ENCODE measurements at regions not wholly inside any gene's neighbourhood (a gene's known extent, or its start where the extent isn't known, plus 50 kb on each side); places are given as distances from the start of the nearest gene placed in this dataset.

DNA sequence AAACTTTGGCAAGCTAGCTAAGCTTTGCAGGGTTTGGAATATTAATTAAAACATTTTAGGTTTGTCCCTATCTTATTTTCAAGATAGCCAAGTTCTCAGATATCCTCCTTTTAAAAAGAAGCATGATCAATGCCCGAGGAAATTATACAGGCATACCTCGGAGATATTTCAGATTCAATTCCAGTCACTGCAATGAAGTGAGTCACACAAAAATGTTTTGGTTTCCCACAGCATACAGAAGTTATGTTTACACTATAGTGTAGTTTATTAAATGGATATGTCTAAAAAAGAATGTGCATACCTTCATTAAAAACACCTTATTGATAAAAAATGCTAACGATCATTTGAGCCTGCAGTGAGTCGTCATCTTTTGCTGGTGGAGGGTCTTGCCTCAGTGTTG lies 382.9 kb upstream of the NPVF start:
- ChIA-PET POLR2A (no interaction called here), CTCF (no interaction called here)

GRCh38 chr7:25613912-25614311 lies 385.6 kb upstream of the NPVF start:
- ATAC-seq = no peak
- ChIA-PET CTCF (no interaction called here), POLR2A (no interaction called here)
- TF ChIP-seq, protein P1, sequence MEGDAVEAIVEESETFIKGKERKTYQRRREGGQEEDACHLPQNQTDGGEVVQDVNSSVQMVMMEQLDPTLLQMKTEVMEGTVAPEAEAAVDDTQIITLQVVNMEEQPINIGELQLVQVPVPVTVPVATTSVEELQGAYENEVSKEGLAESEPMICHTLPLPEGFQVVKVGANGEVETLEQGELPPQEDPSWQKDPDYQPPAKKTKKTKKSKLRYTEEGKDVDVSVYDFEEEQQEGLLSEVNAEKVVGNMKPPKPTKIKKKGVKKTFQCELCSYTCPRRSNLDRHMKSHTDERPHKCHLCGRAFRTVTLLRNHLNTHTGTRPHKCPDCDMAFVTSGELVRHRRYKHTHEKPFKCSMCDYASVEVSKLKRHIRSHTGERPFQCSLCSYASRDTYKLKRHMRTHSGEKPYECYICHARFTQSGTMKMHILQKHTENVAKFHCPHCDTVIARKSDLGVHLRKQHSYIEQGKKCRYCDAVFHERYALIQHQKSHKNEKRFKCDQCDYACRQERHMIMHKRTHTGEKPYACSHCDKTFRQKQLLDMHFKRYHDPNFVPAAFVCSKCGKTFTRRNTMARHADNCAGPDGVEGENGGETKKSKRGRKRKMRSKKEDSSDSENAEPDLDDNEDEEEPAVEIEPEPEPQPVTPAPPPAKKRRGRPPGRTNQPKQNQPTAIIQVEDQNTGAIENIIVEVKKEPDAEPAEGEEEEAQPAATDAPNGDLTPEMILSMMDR (IDR thresholded peaks at IDR 0.05) = no peak
- TF ChIP-seq HOXB13 (CRISPR knock-in tag; IDR thresholded peaks at IDR 0.05; ENCODE audit: low read depth) (no peak), CHD2 (IDR thresholded peaks at IDR 0.05; ENCODE audit: low read length, partially characterized antibody) (no peak), TP53 (CRISPR knock-in tag; IDR thresholded peaks at IDR 0.05) (no peak), EHF (CRISPR knock-in tag; IDR thresholded peaks at IDR 0.05) (no peak), CEBPB (IDR thresholded peaks at IDR 0.05) (no peak), ZFP36 (IDR thresholded peaks at IDR 0.05; ENCODE audit: borderline replicate concordance, partially characterized antibody) (no peak), HES2 (IDR thresholded peaks at IDR 0.05) (no peak), NR3C1 (IDR thresholded peaks at IDR 0.05) (no peak), ESRRA (IDR thresholded peaks at IDR 0.05; ENCODE audit: borderline replicate concordance, low read length) (no peak), RAD21 (conservative IDR thresholded peaks at IDR 0.05 in 1 of 2, IDR thresholded peaks at IDR 0.05 in 1 of 2) (no peak), KDM1A (IDR thresholded peaks at IDR 0.05; ENCODE audit: low read depth) (no peak), GATA3 (IDR thresholded peaks at IDR 0.05; ENCODE audit: borderline replicate concordance) (no peak), ZSCAN20 (CRISPR knock-in tag; IDR thresholded peaks at IDR 0.05) (no peak), CBX2 (IDR thresholded peaks at IDR 0.05; ENCODE audit: borderline replicate concordance, low read depth) (no peak), JUNB (IDR thresholded peaks at IDR 0.05) (no peak)
- Histone ChIP-seq H3K4me2 (no peak overlapping the region), H3K27ac (no peak overlapping the region), H3K9me3 (no peaks in the 10 kb centered on the region; the same call in 1 of the 3 replicates), H3K4me1 (no peaks in the 10 kb centered on the region), H3K4me3 (no peak overlapping the region)
- no peak for DNase-seq (ENCODE audit: low read depth in 1 of 2, low spot score in 1 of 2)
- WGBS (ENCODE audit: missing lambda C conversion rate) = no CpG with 5 or more reads among the region's 4 CpGs
- no peak for FAIRE-seq

More for the DNA sequence above, 382.9 kb upstream of the NPVF start:
- WGBS (ENCODE audit: missing lambda C conversion rate) = 4% methylated on average over 4 of the region's 4 CpGs
- H3K4me3 ChIP-seq = no peak overlapping the region
- ATAC-seq = no peak
- H3K4me1 ChIP-seq = no peaks in the 10 kb centered on the region
- no peaks in the 10 kb centered on the region; the same call in 1 of the 3 replicates for H3K9me3 ChIP-seq
- H3K27ac ChIP-seq = no peak overlapping the region
- TF ChIP-seq BHLHE40 (IDR thresholded peaks at IDR 0.05; ENCODE audit: low read depth, low read length) (no peak), ZFP36 (IDR thresholded peaks at IDR 0.05; ENCODE audit: borderline replicate concordance, partially characterized antibody) (no peak), CHD4 (IDR thresholded peaks at IDR 0.05; ENCODE audit: borderline replicate concordance) (no peak), EHMT2 (IDR thresholded peaks at IDR 0.05; ENCODE audit: low read depth) (no peak), CEBPB (IDR thresholded peaks at IDR 0.05) (no peak), RFX5 (IDR thresholded peaks at IDR 0.05) (no peak), ZNF302 (CRISPR knock-in tag; IDR thresholded peaks at IDR 0.05) (no peak), ESRRA (IDR thresholded peaks at IDR 0.05; ENCODE audit: borderline replicate concordance, low read length) (no peak), MAFK (IDR thresholded peaks at IDR 0.05; ENCODE audit: partially characterized antibody) (no peak), MYC (IDR thresholded peaks at IDR 0.05; ENCODE audit: borderline replicate concordance, low read length) (no peak), HOXB5 (CRISPR knock-in tag; IDR thresholded peaks at IDR 0.05) (no peak), RNF2 (IDR thresholded peaks at IDR 0.05; ENCODE audit: borderline replicate concordance, low read depth) (no peak), CBX2 (IDR thresholded peaks at IDR 0.05; ENCODE audit: borderline replicate concordance, low read depth) (no peak), EP300 (IDR thresholded peaks at IDR 0.05) (no peak), ATOH8 (CRISPR knock-in tag; IDR thresholded peaks at IDR 0.05; ENCODE audit: low read depth) (no peak), HMGXB4 (CRISPR knock-in tag; IDR thresholded peaks at IDR 0.05; ENCODE audit: borderline replicate concordance) (no peak)
- TF ChIP-seq, protein P1 (IDR thresholded peaks at IDR 0.05) = no peak
- TF ChIP-seq, protein P2, sequence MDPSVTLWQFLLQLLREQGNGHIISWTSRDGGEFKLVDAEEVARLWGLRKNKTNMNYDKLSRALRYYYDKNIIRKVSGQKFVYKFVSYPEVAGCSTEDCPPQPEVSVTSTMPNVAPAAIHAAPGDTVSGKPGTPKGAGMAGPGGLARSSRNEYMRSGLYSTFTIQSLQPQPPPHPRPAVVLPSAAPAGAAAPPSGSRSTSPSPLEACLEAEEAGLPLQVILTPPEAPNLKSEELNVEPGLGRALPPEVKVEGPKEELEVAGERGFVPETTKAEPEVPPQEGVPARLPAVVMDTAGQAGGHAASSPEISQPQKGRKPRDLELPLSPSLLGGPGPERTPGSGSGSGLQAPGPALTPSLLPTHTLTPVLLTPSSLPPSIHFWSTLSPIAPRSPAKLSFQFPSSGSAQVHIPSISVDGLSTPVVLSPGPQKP (IDR thresholded peaks at IDR 0.05; ENCODE audit: low read depth, low read length) = no peak
- no peak for FAIRE-seq
- H3K4me2 ChIP-seq = no peak overlapping the region
- no peak for DNase-seq (ENCODE audit: low read depth in 1 of 2, low spot score in 1 of 2)

All from A549 (cell line).